Cardiac fibroblast (primary cell): ENCODE measurements at regions not wholly inside any gene's neighbourhood (a gene's known extent, or its start where the extent isn't known, plus 50 kb on each side); places are given as distances from the start of the nearest gene placed in this dataset.

ENCODE experiments used
- DNase-seq, 2 donors: peaks; one replicate each; pipeline versions ENCODE4 v3.0.0 to v3.0.0-alpha.2; 2010; ENCODE audit warnings: low read depth in 2 of 2
- H3K4me3 ChIP-seq, 2 donors: replicated peaks in 1 of 2; 1 replicate in 1 of 2; 2 replicates in 1 of 2; pipeline ENCODE4 v1.5.1; 2011; ENCODE audit warnings: low read depth in 2 of 2, low read length in 2 of 2, mild to moderate bottlenecking in 2 of 2, moderate library complexity in 1 of 2
- CTCF ChIP-seq: IDR thresholded peaks from one replicate; pipeline ENCODE4 v1.5.1; 2011; ENCODE audit warnings: low read depth, mild to moderate bottlenecking, low read length, inconsistent platforms

- no peak for TF ChIP-seq CTCF
- no peak for DNase-seq
- H3K4me3 ChIP-seq, result no peak overlapping the region
These were observed 496.1 kb downstream of the PTPRU start for GRCh38 chr1:29732453-29732852.

- no peak for TF ChIP-seq CTCF
- no peak for DNase-seq
- no peak overlapping the region for H3K4me3 ChIP-seq
These were observed 494.3 kb downstream of the PTPRU start for GRCh38 chr1:29730623-29731022.

- DNase-seq, result no peak
- H3K4me3 ChIP-seq, result no peak overlapping the region
- no peak for TF ChIP-seq CTCF
These were observed 493.0 kb downstream of the PTPRU start for GRCh38 chr1:29729281-29729680.

- no peak overlapping the region for H3K4me3 ChIP-seq
- DNase-seq, result no peak
- TF ChIP-seq CTCF, result no peak
These were observed 492.4 kb downstream of the PTPRU start for GRCh38 chr1:29728703-29729102.

- no peak for TF ChIP-seq CTCF
- no peak for DNase-seq
These were observed 488.9 kb downstream of the PTPRU start for GRCh38 chr1:29725262-29725661.

GRCh38 chr1:29722598-29722997 lies 486.3 kb downstream of the PTPRU start:
- TF ChIP-seq CTCF, result no peak
- no peak overlapping the region for H3K4me3 ChIP-seq
- no peak for DNase-seq

More at GRCh38 chr1:29725262-29725661, 488.9 kb downstream of the PTPRU start:
- no peak overlapping the region for H3K4me3 ChIP-seq

- peak; percentile 14 to 79 for DNase-seq
- no peak overlapping the region for H3K4me3 ChIP-seq
- no peak for TF ChIP-seq CTCF
These were observed 482.9 kb downstream of the PTPRU start for GRCh38 chr1:29719253-29719652.
